ENCODE measurements at regions not wholly inside any gene's neighbourhood (a gene's known extent, or its start where the extent isn't known, plus 50 kb on each side); places are given as distances from the start of the nearest gene placed in this dataset.

- TF ChIP-seq CTCF (IDR thresholded peaks at IDR 0.05) (no peak), POLR2A (IDR thresholded peaks at IDR 0.05) (no peak), POLR2AphosphoS5 (IDR thresholded peaks at IDR 0.05) (no peak)
These were observed 163.3 kb upstream of the SPRY1 start for GRCh38 chr4:123233136-123233768.
